DOHH2 (cell line): ENCODE measurements at regions not wholly inside any gene's neighbourhood (a gene's known extent, or its start where the extent isn't known, plus 50 kb on each side); places are given as distances from the start of the nearest gene placed in this dataset.

Experiments
- H3F3A ChIP-seq: fragments of 200-600 bp; sonication (generic), shearing (Covaris generic); 2 replicates; pipeline ENCODE4 v1.6.0; 2016; ENCODE audit warnings: antibody characterized with exemption, mild to moderate bottlenecking; ENCODE audit not compliant: control insufficient read depth, insufficient read depth
- H3K27ac ChIP-seq: fragments of 200-600 bp; sonication (generic); 2 replicates; pipeline ENCODE4 v1.5.1; 2014; ENCODE audit warnings: low read depth, mild to moderate bottlenecking, low read length, moderate library complexity
- H3K27me3 ChIP-seq: fragments of 200-600 bp; sonication (generic); 2 replicates; pipeline ENCODE4 v1.6.1; 2014; ENCODE audit warnings: mild to moderate bottlenecking, low read length, mixed read lengths; ENCODE audit not compliant: control insufficient read depth
- H3K36me3 ChIP-seq: fragments of 200-600 bp; sonication (generic); 2 replicates; pipeline ENCODE4 v1.6.1; 2014; ENCODE audit warnings: mild to moderate bottlenecking, low read length, moderate library complexity, mixed read lengths; ENCODE audit not compliant: control insufficient read depth
- H3K4me1 ChIP-seq: fragments of 200-600 bp; sonication (generic); 2 replicates; pipeline ENCODE4 v1.6.1; 2014; ENCODE audit warnings: mild to moderate bottlenecking, low read length, mixed read lengths; ENCODE audit not compliant: control insufficient read depth
- H3K4me2 ChIP-seq: fragments of 200-600 bp; sonication (generic); 2 replicates; pipeline ENCODE4 v1.6.0; 2014; ENCODE audit warnings: mild to moderate bottlenecking, low read length, moderate library complexity
- H3K4me3 ChIP-seq: fragments of 200-600 bp; sonication (generic); 2 replicates; pipeline ENCODE4 v1.5.1; 2014; ENCODE audit warnings: mild to moderate bottlenecking, low read length, mixed read lengths
- H3K79me2 ChIP-seq: fragments of 200-600 bp; sonication (generic); 2 replicates; pipeline ENCODE4 v1.6.1; 2014; ENCODE audit warnings: mild to moderate bottlenecking, low read length, mixed read lengths; ENCODE audit not compliant: control insufficient read depth
- H3K9me2 ChIP-seq: fragments of 200-600 bp; sonication (generic); replicated peaks from 2 replicates; pipeline ENCODE4 v1.6.1; 2014; ENCODE audit warnings: mild to moderate bottlenecking, low read length, mixed read lengths; ENCODE audit not compliant: control insufficient read depth
- H3K9me3 ChIP-seq: fragments of 200-600 bp; sonication (generic); 2 replicates; pipeline ENCODE4 v1.6.1; 2014; ENCODE audit warnings: antibody characterized with exemption, low read length, mixed read lengths; ENCODE audit not compliant: control insufficient read depth, insufficient read depth
- H4K20me1 ChIP-seq: fragments of 200-600 bp; sonication (generic); 2 replicates; pipeline ENCODE4 v1.6.0; 2014; ENCODE audit warnings: low read depth, mild to moderate bottlenecking, antibody characterized with exemption, low read length, moderate library complexity; ENCODE audit not compliant: control insufficient read depth, insufficient read depth
- CTCF ChIP-seq: fragments of 200-600 bp; sonication (generic); IDR thresholded peaks from one replicate; pipeline ENCODE4 v1.5.1; 2014; ENCODE audit warnings: antibody characterized with exemption, mild to moderate bottlenecking, low read depth, low read length; ENCODE audit not compliant: poor library complexity, severe bottlenecking
- EZH2phosphoT487 ChIP-seq: fragments of 200-600 bp; sonication (generic); IDR thresholded peaks from 2 replicates; pipeline ENCODE4 v1.6.1; 2017; ENCODE audit warnings: borderline replicate concordance, mild to moderate bottlenecking, antibody characterized with exemption, low read length, moderate library complexity, mixed read lengths

- H3K9me2 ChIP-seq, result no peaks in the 10 kb centered on the region
- no peaks in the 10 kb centered on the region for H3K9me3 ChIP-seq
These were observed 465.9 kb upstream of the DPPA4 start for GRCh38 chr3:109803274-109803673.

GRCh38 chr3:109804697-109805096 is 467.4 kb upstream of the DPPA4 start:
- no peak overlapping the region for H3K4me2 ChIP-seq
- no peaks in the 10 kb centered on the region for H3K79me2 ChIP-seq
- H3K27ac ChIP-seq, result no peak overlapping the region
- no peaks in the 10 kb centered on the region for H3K9me2 ChIP-seq
- no peak overlapping the region for H3K4me3 ChIP-seq
- H3F3A ChIP-seq, result no peaks in the 10 kb centered on the region
- TF ChIP-seq CTCF, result no peak
- no peaks in the 10 kb centered on the region for H4K20me1 ChIP-seq
- no peaks in the 10 kb centered on the region for H3K36me3 ChIP-seq
- no peaks in the 10 kb centered on the region for H3K27me3 ChIP-seq
- H3K4me1 ChIP-seq, result no peaks in the 10 kb centered on the region
- H3K9me3 ChIP-seq, result no peaks in the 10 kb centered on the region

More at GRCh38 chr3:109803274-109803673, 465.9 kb upstream of the DPPA4 start:
- Histone ChIP-seq H3K4me3 (no peak overlapping the region), H3K4me2 (no peak overlapping the region), H3F3A (no peaks in the 10 kb centered on the region), H4K20me1 (no peaks in the 10 kb centered on the region), H3K79me2 (no peaks in the 10 kb centered on the region), H3K27ac (no peak overlapping the region), H3K36me3 (no peaks in the 10 kb centered on the region), H3K27me3 (no peaks in the 10 kb centered on the region), H3K4me1 (no peaks in the 10 kb centered on the region)
- TF ChIP-seq EZH2phosphoT487, result no peak
- TF ChIP-seq CTCF, result no peak

GRCh38 chr3:109806929-109807328 is 469.6 kb upstream of the DPPA4 start:
- no peaks in the 10 kb centered on the region for H3K9me2 ChIP-seq
- no peaks in the 10 kb centered on the region for H3K4me1 ChIP-seq
- no peak for TF ChIP-seq CTCF
- TF ChIP-seq EZH2phosphoT487, result no peak
- no peaks in the 10 kb centered on the region for H3F3A ChIP-seq
- no peaks in the 10 kb centered on the region for H3K27me3 ChIP-seq
- H3K36me3 ChIP-seq, result no peaks in the 10 kb centered on the region
- H3K4me3 ChIP-seq, result no peak overlapping the region
- H3K4me2 ChIP-seq, result no peak overlapping the region
- no peak overlapping the region for H3K27ac ChIP-seq
- H3K79me2 ChIP-seq, result no peaks in the 10 kb centered on the region
- H4K20me1 ChIP-seq, result no peaks in the 10 kb centered on the region
- H3K9me3 ChIP-seq, result no peaks in the 10 kb centered on the region

GRCh38 chr3:109809513-109809912 is 472.2 kb upstream of the DPPA4 start:
- Histone ChIP-seq H3K4me1 (no peaks in the 10 kb centered on the region), H3K27me3 (no peaks in the 10 kb centered on the region), H4K20me1 (no peaks in the 10 kb centered on the region), H3K4me2 (no peak overlapping the region), H3K79me2 (no peaks in the 10 kb centered on the region), H3K36me3 (no peaks in the 10 kb centered on the region), H3K9me3 (no peaks in the 10 kb centered on the region), H3K27ac (no peak overlapping the region), H3K4me3 (no peak overlapping the region), H3K9me2 (no peaks in the 10 kb centered on the region), H3F3A (no peaks in the 10 kb centered on the region)
- TF ChIP-seq EZH2phosphoT487 (no peak), CTCF (no peak)
